NOMO-1 treated with dmso at 0.1 percent for 144 hours (cell line): ENCODE measurements at regions not wholly inside any gene's neighbourhood (a gene's known extent, or its start where the extent isn't known, plus 50 kb on each side); places are given as distances from the start of the nearest gene placed in this dataset.
"Not testable (repeated sequence)": the region's sequence is repeated elsewhere in the genome, so short reads cannot be mapped to it uniquely, and the experiment has no call there.

Experiments used
- DNase-seq: peaks from one replicate; lab custom pipeline; 2025; ENCODE audit not compliant: unreplicated experiment; lab: John Stamatoyannopoulos, UW

- DNase-seq = peak; percentile 80
Measured at GRCh38 chrX:74251006-74251930, 52.7 kb upstream of the ZCCHC13 start.

DNA sequence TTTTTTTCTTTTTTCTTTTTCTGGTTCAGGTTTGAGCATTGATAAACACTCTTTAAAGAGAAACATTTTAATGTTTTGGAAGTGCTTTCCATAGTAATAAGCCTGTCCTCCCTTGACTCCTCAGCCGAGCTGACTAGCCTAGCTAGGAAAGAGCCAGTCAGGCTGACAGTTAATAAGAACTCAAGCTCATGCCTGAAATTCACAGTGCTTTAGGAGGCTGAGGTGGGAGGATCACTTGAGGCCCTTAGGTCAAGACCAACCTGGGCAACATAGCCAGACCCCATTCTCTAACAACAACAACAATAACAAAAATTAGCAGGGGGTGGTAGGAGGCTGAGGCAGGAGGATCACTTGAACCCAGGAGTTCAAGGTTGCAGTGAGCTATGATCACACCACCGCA lies 53.4 kb upstream of the ZCCHC13 start:
- no peak for DNase-seq

- no peak for DNase-seq
Measured at GRCh38 chrX:74249963-74250362, 54.0 kb upstream of the ZCCHC13 start.

DNA sequence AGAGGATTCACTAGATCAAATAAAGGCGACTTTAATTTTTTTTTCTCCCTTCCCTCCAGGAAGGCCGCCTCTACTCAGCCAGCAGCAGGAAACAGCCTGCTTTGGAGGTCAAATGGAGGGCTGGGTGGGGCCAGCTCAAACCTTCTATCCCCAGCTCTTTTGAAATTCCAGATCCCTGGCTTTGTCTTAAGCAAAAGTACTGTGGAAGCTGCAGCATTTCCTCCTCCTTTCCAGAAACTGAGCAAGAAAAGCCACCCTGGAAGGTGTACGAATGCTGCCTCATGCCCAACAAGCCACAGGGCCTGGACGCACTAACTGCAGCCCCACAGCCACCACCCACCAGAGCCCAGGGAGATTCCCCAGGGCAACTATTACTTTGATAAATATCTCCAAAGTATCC lies 55.1 kb upstream of the ZCCHC13 start:
- DNase-seq = no peak

DNA sequence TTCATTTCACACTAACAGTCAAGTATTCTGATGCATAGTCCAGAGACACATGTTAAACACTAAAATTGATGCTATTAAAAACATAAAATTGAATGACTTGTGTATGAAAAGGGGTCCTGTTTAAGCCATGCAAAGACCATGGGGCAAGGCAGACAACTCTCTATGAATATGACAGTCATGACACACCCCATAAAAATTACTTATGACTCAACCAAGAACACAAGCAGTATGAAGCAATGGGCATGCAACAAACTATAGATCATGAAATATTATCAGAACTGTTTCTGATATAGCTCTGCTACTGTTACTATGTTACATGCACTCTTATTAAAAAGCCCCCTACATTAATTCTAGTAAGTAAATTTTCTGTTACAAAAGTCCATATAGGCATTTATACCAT lies 57.5 kb upstream of the ZCCHC13 start:
- no peak for DNase-seq

DNA sequence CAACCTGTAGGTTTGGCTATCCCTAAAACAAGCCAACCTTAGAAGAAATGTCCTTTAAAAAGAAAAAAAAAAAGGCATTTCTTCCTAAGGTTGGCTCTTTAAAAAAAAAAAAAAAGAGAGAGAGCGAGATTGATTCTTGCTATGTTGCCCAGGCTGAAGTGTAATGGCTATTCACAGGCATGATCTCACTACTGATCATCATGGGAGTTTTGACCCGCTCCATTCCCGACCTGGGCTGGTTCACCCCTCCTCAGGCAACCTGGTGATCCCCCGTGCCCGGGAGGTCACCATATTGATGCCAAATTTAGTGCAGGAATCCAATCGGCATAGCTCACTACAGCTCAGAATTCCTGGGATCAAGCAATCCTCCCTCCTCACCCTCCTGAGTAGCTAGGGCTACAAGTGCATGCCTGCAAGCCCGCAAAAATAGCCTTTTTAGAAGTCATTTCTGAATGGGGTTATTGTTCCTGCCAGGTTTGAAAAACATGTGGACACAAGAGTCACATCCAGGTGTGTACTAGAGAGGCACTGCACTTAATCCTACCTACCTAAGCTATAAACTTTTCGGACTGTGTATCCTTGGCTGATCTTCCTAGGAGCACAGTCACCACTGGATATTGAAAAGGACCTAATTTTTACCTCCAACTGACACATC lies 61.4 kb upstream of the ZCCHC13 start:
- no peak for DNase-seq

DNA sequence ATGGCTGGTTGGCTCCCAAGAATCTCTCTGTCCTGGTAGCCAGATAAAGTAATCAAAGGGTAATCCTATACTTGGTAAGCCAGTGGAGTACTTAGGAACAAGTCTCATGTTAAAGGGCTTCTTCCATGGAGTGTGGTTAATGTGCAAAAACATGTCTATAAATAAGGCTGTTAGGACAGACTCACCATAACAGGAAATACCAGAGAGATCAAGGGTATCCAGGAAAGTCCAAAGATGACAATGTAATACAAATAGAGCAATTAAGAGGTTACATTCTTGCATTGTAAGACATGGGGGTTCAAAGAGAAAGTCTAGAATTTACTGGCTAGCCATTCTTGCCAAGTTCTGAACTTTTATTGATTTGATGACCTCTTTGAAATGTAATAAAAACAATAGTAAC lies 61.9 kb upstream of the ZCCHC13 start:
- DNase-seq = no peak

DNA sequence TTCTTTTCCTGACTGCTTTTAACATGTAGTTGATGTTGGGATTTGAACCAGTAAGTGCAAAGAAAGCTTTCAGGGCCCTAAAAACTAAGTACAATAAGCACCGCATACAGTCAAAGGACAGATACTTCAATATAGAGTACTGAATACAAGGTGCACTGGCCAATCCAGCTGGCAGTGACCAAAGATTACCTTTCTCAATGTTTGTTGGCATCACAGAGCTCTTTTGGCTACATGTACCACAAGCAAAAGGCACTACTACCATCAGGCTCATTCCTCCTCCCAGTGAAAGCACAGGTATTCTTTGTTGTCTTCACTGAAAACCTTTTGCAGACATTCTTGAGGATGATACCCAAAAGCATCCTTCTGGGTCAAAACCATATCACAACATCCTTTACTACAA lies 65.2 kb upstream of the ZCCHC13 start:
- DNase-seq = no peak

DNA sequence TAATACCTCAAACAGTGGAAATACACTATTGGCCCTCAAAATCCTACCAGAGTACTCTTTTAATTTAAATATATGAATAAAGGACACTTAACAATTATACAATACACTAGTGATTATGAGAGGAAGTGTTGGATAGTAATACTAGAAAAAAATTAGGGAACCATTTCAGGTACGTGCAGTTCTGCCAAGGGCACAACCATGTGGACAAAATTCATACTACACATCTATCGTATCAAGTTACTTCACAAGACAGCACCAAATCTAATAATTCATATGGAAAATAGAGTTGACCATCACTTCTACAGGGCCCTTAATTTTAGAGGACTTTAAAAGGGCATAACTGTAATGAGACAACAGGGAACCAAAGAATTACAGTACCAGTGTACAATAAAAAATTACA lies 69.2 kb upstream of the ZCCHC13 start:
- no peak for DNase-seq

DNA sequence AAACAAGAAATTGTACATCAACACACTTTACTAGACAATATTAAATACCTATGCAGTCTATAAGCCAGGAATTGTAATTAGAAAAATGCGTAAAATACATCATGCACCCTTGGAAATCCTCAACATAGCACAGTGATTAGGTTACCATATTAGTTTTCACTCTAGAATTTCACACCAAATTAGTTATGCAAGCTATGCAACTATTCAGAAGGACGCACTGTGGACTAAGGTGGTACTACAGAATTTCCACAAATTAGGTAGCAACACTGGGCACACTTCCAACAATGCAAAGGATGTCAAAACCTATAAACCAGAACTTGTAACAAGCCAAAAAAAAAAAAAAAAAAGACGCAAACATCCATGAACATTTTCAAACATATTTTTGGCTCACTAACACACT lies 71.1 kb upstream of the ZCCHC13 start:
- no peak for DNase-seq

DNA sequence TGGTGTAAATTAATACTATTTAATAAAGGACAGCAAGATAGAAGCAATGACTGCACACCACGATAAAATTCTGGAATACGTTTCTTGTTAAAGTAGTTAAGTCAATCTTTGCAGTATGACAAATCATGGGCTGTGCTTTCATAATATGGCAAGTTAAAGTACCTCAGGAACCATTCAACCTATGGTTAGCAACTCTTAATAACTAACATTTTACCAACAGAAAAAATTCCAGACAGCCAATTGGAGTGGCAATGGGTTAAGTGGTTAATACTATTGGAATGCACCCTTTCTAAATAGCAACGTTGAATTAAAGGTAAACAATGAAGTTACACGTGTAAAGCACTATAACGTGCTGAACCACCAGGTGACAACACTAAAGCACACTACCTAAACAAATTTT lies 72.4 kb upstream of the ZCCHC13 start:
- DNase-seq = no peak

DNA sequence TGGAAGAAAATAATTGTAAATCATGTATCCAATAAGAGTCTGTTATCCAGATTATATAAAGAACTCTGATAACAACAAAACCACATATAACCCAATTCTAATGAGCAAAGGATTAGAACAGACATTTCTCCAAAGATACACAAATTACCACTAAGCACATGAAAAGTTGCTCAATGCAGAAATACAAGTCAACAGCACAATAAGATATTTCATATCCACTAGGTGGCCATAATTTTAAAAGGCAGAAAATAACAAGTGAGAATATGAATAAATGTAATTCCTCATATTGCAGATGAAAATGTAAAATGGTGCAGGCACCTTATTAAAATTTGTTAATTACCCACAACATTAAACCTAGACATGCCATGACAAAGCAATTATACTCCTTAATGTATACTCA lies 73.9 kb upstream of the ZCCHC13 start:
- no peak for DNase-seq

DNA sequence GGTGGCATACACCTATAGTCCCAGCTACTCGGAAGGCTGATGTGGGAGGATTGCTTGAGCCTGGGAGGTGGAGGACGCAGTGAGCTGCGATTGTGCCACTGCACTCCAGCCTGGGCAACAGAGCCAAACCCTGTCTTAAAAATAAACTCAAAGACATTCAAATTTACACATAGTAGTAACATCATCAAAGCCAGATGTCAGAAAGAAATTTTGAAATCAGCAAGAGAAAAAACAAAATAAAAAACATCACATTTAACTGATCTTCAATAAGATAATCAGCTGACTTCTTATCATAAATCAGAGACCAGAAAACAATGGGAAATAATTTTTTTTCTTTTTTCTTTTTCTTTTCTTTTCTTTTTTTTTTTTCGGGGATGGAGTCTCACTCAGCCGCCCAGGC lies 78.9 kb upstream of the ZCCHC13 start:
- DNase-seq = no peak

DNA sequence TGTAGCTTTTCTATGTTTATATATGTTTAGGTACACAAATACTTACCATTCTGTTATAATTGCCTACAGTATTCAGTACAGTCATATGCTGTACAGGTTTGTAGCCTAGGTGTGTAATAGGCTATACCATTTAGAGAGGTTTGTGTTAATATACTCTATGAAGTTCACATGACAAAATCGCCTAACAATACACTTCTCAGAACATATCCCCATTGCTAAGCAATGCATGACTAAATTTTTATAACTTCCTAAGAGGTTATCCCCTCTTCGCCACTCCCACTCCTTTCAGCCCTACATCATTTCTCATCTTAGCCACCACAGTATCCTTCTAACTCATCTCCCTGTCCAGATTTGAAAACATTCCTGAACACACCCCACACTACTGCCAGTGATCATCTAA lies 83.7 kb upstream of the ZCCHC13 start:
- no peak for DNase-seq

DNA sequence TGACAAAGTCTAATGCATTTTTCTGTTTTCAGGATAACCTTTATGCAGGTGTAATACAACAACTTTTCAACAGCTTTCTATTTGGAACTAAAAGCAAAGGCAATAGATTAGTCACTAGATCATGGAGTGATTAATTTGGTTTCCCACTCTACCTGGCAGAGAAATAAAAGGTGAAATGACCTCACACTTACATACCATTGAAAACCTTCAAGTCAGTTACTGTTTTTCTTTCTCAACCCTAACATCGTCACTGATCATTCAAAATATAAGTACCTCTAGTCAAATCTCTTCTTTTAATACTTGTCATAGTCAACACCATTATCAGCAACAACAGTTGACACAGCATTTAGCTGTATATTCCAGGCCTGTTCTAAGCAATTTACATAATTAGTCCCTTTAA lies 85.1 kb upstream of the ZCCHC13 start:
- no peak for DNase-seq

- DNase-seq = no peak
Measured at GRCh38 chrX:74216421-74216820, 87.6 kb upstream of the ZCCHC13 start.

DNA sequence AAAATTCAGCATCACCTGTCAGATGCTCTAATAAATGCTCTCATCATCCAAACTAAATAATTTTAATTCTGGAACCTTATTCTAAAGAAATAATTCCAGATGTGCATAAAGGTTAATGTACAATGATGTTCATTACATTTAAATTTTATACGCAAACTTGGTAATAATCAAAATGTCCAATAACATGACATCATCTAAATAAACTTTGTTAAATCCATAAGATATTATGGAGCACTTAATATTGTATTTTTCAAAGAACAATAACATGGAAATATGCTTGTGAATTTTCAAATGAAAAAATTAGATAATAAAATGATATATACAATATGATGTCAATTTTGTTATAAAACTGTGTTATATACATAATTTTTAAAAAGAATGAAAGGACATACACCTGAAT lies 92.1 kb upstream of the ZCCHC13 start:
- DNase-seq = no peak

DNA sequence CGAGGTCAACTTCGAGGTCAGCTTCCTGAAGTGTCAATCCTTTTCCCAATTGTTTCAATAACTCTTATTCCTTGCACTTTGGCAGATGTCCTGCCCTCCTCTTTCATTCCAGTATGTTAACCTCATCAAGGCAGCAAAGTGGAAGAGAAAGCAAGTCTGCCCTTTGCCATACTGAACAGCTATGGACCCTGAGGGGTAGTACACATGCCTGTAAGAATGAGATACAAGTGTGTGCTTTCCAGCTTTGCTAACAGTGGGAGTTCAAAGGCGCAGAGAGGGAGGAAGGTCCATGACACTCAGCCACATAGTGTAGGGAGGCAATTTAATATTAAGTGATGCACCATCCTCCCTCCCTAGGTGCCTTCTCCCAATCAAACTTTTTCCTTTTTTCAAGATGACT lies 96.4 kb upstream of the ZCCHC13 start:
- no peak for DNase-seq

DNA sequence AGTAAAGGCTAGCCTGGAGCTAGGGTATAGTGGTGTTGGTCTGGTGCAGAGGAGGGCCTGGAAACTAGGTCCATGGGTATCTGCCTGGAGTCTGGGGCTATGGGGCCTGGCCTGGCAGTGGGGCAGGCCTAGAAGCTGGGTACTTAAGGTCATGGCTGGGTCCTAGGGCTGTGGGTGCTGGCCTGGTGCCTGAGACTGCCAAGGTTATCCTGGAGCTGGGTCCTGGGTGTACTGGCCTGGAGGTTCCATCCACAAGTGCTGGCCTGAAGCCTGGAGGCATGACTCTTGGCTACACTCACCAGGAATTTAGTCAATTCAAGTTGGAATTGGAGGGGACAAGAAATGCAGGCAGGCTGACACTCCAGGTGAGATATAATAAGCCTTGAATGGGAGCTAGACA lies 108.4 kb upstream of the ZCCHC13 start:
- no peak for DNase-seq

DNA sequence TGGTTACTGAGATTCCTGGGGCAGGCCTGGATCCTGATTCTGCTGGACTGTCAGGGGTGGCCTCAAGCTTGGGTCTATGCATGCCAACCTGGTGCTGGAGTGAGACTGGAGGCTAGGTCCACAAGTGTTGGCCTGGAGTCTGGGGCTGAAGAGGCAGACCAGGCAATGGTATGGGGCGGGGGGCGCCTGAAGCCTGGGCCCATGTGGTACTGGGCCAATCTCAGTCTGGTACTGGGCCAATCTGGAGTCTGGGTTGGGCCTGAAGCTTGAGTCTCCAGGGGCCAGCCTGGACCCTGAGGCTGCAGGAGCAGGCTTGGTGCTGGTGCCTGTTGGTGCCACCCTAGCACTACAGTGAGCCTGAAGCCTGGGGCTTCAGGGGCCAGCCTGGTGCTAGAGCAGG lies 108.9 kb upstream of the ZCCHC13 start:
- no peak for DNase-seq

DNA sequence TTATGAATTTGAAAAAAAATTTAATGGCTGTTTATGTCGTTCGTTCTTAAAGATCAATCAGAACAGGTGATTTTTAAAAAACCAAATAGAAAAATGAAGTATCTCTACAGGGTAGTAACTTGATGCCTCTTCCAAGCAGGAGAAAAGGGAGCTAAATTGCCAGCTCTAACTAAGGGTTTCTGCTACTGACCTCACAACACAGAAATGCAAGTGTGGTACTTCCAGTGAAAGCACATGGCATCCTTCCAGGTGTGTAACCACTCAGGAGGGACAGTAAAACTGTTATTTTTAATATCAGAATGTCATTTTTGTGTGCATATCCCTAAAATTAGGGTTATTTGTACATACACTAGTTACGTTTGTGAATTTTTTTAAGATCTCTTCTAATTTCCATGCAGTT lies 116.8 kb upstream of the ZCCHC13 start:
- no peak for DNase-seq

- DNase-seq = not testable (repeated sequence)
Measured at GRCh38 chrX:74183047-74183446, 120.9 kb upstream of the ZCCHC13 start.

GRCh38 chrX:74181976-74182375 lies 122.0 kb upstream of the ZCCHC13 start:
- not testable (repeated sequence) for DNase-seq
